Adrenal gland (tissue), 9 donors: ENCODE measurements at regions not wholly inside any gene's neighbourhood (a gene's known extent, or its start where the extent isn't known, plus 50 kb on each side); places are given as distances from the start of the nearest gene placed in this dataset.

Source experiments
- DNase-seq, 7 donors: peaks; one replicate each; pipeline ENCODE4 v3.0.0-alpha.2; 2019 to 2020
- H3K27ac ChIP-seq, 5 donors: fragments of 200-600 bp; sonication (generic) in 4 of 5; 1 replicate in 3 of 5; 2 replicates in 2 of 5; pipeline versions ENCODE4 v1.5.1 to v1.8.0; 2016 to 2020; ENCODE audit warnings: mild to moderate bottlenecking in 1 of 5
- H3K27me3 ChIP-seq: fragments of 200-600 bp; 2 replicates; pipeline ENCODE4 v1.8.0; 2021
- H3K36me3 ChIP-seq, 2 donors: fragments of 200-600 bp; replicated peaks in 1 of 2; 1 replicate in 1 of 2; 2 replicates in 1 of 2; pipeline versions ENCODE4 v1.5.1 to v1.8.0; 2018 to 2022
- H3K4me1 ChIP-seq, 2 donors: fragments of 200-600 bp; replicated peaks in 1 of 2; 1 replicate in 1 of 2; 2 replicates in 1 of 2; pipeline versions ENCODE4 v1.5.1 to v1.8.0; 2018 to 2021
- H3K4me3 ChIP-seq, 4 donors: fragments of 200-600 bp; sonication (generic) in 3 of 4; one replicate each; pipeline ENCODE4 v1.5.1; 2016 to 2018
- H3K9me3 ChIP-seq, 3 donors: fragments of 200-600 bp; sonication (generic) in 1 of 3; replicated peaks in 1 of 3; 1 replicate in 2 of 3; 2 replicates in 1 of 3; pipeline versions ENCODE4 v1.5.1 to v1.8.0; 2016 to 2021
- CTCF ChIP-seq, 6 experiments: fragments of 450-650 bp in 4 of 6; fragments of 200-600 bp in 2 of 6; sonication (generic) in 1 of 6; IDR thresholded peaks; 1 replicate in 5 of 6; 2 replicates in 1 of 6; pipeline versions ENCODE4 v1.5.1 to v1.8.0; 2016 to 2021; ENCODE audit warnings: antibody characterized with exemption in 6 of 6, mild to moderate bottlenecking in 2 of 6, moderate library complexity in 1 of 6
- POLR2A ChIP-seq, 2 donors: fragments of 450-650 bp; IDR thresholded peaks; one replicate each; pipeline ENCODE4 v1.6.1; 2017; ENCODE audit warnings: antibody characterized with exemption in 2 of 2, mild to moderate bottlenecking in 2 of 2, moderate library complexity in 1 of 2
- WGBS, 4 donors: extraction: QIAGEN DNeasy Blood & Tissue Kit in 2 of 4; methylation state at CpG; one replicate each; pipeline versions ENCODE4 v1.1.5 to v1.1.7; 2013 to 2017; 5-methylcytosine and 5-hydroxymethylcytosine counted together
- intact Hi-C, 2 donors: fragments of 100-400 bp; cut with DNase I; formaldehyde crosslinking; loops; one replicate each; pipeline versions ENCODE4 v1.14.1 to v1.15.0; 2022 to 2023
- donor health status: healthy with polysubstance abuse.
- donor health status: Bipolar disorder and iron deficiency.
- donor health status: DM: yes; HTN: yes; CAD: no.
- donor health status: DM: no; HTN: no; CAD: no.
- donor health status: DM: no; HTN: no; CAD: no.

GRCh38 chr4:54368281-54369265, 139.5 kb downstream of the PDGFRA start:
- Histone ChIP-seq H3K4me3 (no peak overlapping the region), H3K27ac (no peak overlapping the region), H3K4me1 (no peaks in the 10 kb centered on the region), H3K27me3 (no peaks in the 10 kb centered on the region), H3K9me3 (no peaks in the 10 kb centered on the region), H3K36me3 (no peaks in the 10 kb centered on the region)
- DNase-seq: no peak
- TF ChIP-seq CTCF (IDR thresholded peaks at IDR 0.05): no peak
- no peak for TF ChIP-seq POLR2A (IDR thresholded peaks at IDR 0.05)
- intact Hi-C loops: no loop called here
- 49 to 63% (median 52%) methylated on average over 6 of the region's 6 CpGs for WGBS, 4 donors

GRCh38 chr4:54371173-54371572, 142.1 kb downstream of the PDGFRA start:
- TF ChIP-seq POLR2A (IDR thresholded peaks at IDR 0.05) (no peak), CTCF (IDR thresholded peaks at IDR 0.05) (no peak)
- Histone ChIP-seq H3K36me3 (no peaks in the 10 kb centered on the region), H3K4me3 (no peak overlapping the region), H3K4me1 (no peaks in the 10 kb centered on the region), H3K27me3 (no peaks in the 10 kb centered on the region), H3K27ac (no peak overlapping the region), H3K9me3 (no peaks in the 10 kb centered on the region)
- intact Hi-C loops: no loop called here
- no peak for DNase-seq
- 69 to 77% (median 73%) methylated on average over 3 of the region's 3 CpGs for WGBS, 4 donors

- Histone ChIP-seq H3K36me3 (no peaks in the 10 kb centered on the region), H3K27ac (no peak overlapping the region), H3K4me3 (no peak overlapping the region), H3K9me3 (no peaks in the 10 kb centered on the region), H3K4me1 (no peaks in the 10 kb centered on the region), H3K27me3 (no peaks in the 10 kb centered on the region)
- no peak for DNase-seq
- WGBS, 4 donors: 85 to 88% (median 86%) methylated on average over 2 of the region's 2 CpGs
- intact Hi-C loops: no loop called here
- TF ChIP-seq CTCF (IDR thresholded peaks at IDR 0.05): no peak
- TF ChIP-seq POLR2A (IDR thresholded peaks at IDR 0.05): no peak
Measured at GRCh38 chr4:54372951-54373350, 143.9 kb downstream of the PDGFRA start.

GRCh38 chr4:54373718-54374210, 144.7 kb downstream of the PDGFRA start:
- 84 to 92% (median 91%) methylated on average over 4 of the region's 4 CpGs for WGBS, 4 donors
- intact Hi-C loops: no loop called here
- H3K27me3 ChIP-seq: no peaks in the 10 kb centered on the region
- no peaks in the 10 kb centered on the region for H3K4me1 ChIP-seq
- TF ChIP-seq CTCF (IDR thresholded peaks at IDR 0.05) (no peak), POLR2A (IDR thresholded peaks at IDR 0.05) (no peak)
- H3K36me3 ChIP-seq: no peaks in the 10 kb centered on the region
- H3K4me3 ChIP-seq: no peak overlapping the region
- DNase-seq: no peak
- H3K9me3 ChIP-seq: no peaks in the 10 kb centered on the region
- H3K27ac ChIP-seq: no peak overlapping the region
